ENCODE measurements at regions not wholly inside any gene's neighbourhood (a gene's known extent, or its start where the extent isn't known, plus 50 kb on each side); places are given as distances from the start of the nearest gene placed in this dataset.

DNA sequence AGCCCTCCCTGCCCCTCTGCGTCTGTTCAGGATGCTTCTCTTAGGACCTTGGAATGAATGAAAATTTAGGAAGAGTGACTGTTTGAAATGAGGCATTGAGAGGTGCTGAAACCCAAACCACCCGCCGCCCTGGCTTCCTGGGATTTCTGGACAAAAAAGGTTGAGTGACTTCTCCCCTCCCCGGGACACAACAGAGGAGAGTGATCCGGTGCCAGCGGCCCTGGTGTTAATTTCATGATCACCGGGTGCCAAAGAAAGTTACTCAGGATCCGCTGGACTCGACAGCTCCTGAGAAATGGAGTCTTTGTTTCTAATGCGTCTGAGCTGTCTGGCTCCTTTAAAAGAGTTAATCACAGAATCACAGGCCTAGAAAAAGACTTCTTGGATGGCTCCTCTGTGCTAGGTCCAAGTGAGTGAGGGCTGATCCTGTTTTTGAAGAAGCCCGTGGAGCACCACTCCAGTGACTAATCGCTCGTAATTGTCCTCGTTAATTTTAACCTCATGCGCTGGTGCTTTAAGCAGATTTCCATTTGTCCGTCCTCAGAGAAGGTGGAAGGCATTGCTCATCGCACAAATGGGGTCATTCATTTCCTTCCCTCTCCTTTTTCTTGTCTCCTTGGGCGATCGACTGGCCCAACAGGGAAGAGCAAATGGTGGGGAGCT is 144.4 kb upstream of the ZFHX3 start:
- TF ChIP-seq, protein P1, sequence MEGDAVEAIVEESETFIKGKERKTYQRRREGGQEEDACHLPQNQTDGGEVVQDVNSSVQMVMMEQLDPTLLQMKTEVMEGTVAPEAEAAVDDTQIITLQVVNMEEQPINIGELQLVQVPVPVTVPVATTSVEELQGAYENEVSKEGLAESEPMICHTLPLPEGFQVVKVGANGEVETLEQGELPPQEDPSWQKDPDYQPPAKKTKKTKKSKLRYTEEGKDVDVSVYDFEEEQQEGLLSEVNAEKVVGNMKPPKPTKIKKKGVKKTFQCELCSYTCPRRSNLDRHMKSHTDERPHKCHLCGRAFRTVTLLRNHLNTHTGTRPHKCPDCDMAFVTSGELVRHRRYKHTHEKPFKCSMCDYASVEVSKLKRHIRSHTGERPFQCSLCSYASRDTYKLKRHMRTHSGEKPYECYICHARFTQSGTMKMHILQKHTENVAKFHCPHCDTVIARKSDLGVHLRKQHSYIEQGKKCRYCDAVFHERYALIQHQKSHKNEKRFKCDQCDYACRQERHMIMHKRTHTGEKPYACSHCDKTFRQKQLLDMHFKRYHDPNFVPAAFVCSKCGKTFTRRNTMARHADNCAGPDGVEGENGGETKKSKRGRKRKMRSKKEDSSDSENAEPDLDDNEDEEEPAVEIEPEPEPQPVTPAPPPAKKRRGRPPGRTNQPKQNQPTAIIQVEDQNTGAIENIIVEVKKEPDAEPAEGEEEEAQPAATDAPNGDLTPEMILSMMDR (conservative IDR thresholded peaks at IDR 0.05 in 1 of 2, IDR thresholded peaks at IDR 0.05 in 1 of 2; ENCODE audit: low read depth in 1 of 2, low read length in 2 of 2), result no peak
- TF ChIP-seq EZH2 (IDR thresholded peaks at IDR 0.05; ENCODE audit: low read length, missing control alignments), result no peak

Data from fibroblast of lung (primary cell).